Smooth muscle cell (in vitro differentiated cells): ENCODE measurements at regions not wholly inside any gene's neighbourhood (a gene's known extent, or its start where the extent isn't known, plus 50 kb on each side); places are given as distances from the start of the nearest gene placed in this dataset.
"Not testable (repeated sequence)": the region's sequence is repeated elsewhere in the genome, so short reads cannot be mapped to it uniquely, and the experiment has no call there.

Experiments used
- DNase-seq: peaks from one replicate; lab custom pipeline; 2025; ENCODE audit not compliant: unreplicated experiment; lab: John Stamatoyannopoulos, UW
- H2AFZ ChIP-seq: fragments of 200-600 bp; sonication (generic); 2 replicates; pipeline ENCODE4 v1.6.0; 2016; ENCODE audit warnings: antibody characterized with exemption, low read depth, mild to moderate bottlenecking
- H3F3A ChIP-seq: fragments of 200-600 bp; sonication (generic); 2 replicates; pipeline ENCODE4 v1.6.0; 2017; ENCODE audit warnings: antibody characterized with exemption, low read depth
- H3K27ac ChIP-seq: fragments of 200-600 bp; sonication (generic); 2 replicates; pipeline ENCODE4 v1.5.1; 2016; ENCODE audit warnings: low read depth, mild to moderate bottlenecking
- H3K27me3 ChIP-seq: fragments of 200-600 bp; sonication (generic); 2 replicates; pipeline ENCODE4 v1.6.1; 2016; ENCODE audit warnings: low read depth, mild to moderate bottlenecking
- H3K36me3 ChIP-seq: fragments of 200-600 bp; sonication (generic); 2 replicates; pipeline ENCODE4 v1.5.1; 2016; ENCODE audit warnings: low read depth
- H3K4me1 ChIP-seq: fragments of 200-600 bp; sonication (generic); 2 replicates; pipeline ENCODE4 v1.5.1; 2016; ENCODE audit warnings: low read depth
- H3K4me2 ChIP-seq: fragments of 200-600 bp; sonication (generic); 2 replicates; pipeline ENCODE4 v1.6.0; 2016; ENCODE audit warnings: mild to moderate bottlenecking
- H3K4me3 ChIP-seq: fragments of 200-600 bp; sonication (generic); 2 replicates; pipeline ENCODE4 v1.5.1; 2016; ENCODE audit warnings: mild to moderate bottlenecking
- H3K79me2 ChIP-seq: fragments of 200-600 bp; sonication (generic); 2 replicates; pipeline ENCODE4 v1.6.0; 2016; ENCODE audit warnings: low read depth, mild to moderate bottlenecking
- H3K9ac ChIP-seq: fragments of 200-600 bp; sonication (generic); 2 replicates; pipeline ENCODE4 v1.6.0; 2016; ENCODE audit warnings: low read depth
- H3K9me3 ChIP-seq: fragments of 200-600 bp; sonication (generic); replicated peaks from 2 replicates; pipeline ENCODE4 v1.5.1; 2016; ENCODE audit warnings: low read depth
- H4K20me1 ChIP-seq: fragments of 200-600 bp; sonication (generic); 2 replicates; pipeline ENCODE4 v1.6.0; 2016; ENCODE audit warnings: low read depth
- CTCF ChIP-seq: fragments of 200-600 bp; sonication (generic); IDR thresholded peaks from 2 replicates; pipeline ENCODE4 v1.5.1; 2017; ENCODE audit warnings: borderline replicate concordance, mild to moderate bottlenecking, antibody characterized with exemption; ENCODE audit not compliant: insufficient read depth, poor library complexity, severe bottlenecking
- WGBS: methylation state at CpG from one replicate; pipeline ENCODE4 v1.1.7; 2016; ENCODE audit warnings: low lambda C conversion rate; 5-methylcytosine and 5-hydroxymethylcytosine counted together

- no peak for TF ChIP-seq CTCF
- Histone ChIP-seq H3K36me3 (no peaks in the 10 kb centered on the region), H2AFZ (no peak overlapping the region), H3K27me3 (no peaks in the 10 kb centered on the region), H3F3A (no peaks in the 10 kb centered on the region), H3K4me1 (no peaks in the 10 kb centered on the region), H3K9me3 (no peaks in the 10 kb centered on the region), H3K79me2 (no peaks in the 10 kb centered on the region), H3K9ac (no peak overlapping the region), H3K27ac (no peak overlapping the region), H3K4me2 (no peak overlapping the region), H4K20me1 (no peaks in the 10 kb centered on the region), H3K4me3 (no peak overlapping the region)
- WGBS = 95% methylated on average over 2 of the region's 2 CpGs
- DNase-seq = no peak
Measured at GRCh38 chr4:28009541-28009940, 1148.9 kb downstream of the STIM2 start.

DNA sequence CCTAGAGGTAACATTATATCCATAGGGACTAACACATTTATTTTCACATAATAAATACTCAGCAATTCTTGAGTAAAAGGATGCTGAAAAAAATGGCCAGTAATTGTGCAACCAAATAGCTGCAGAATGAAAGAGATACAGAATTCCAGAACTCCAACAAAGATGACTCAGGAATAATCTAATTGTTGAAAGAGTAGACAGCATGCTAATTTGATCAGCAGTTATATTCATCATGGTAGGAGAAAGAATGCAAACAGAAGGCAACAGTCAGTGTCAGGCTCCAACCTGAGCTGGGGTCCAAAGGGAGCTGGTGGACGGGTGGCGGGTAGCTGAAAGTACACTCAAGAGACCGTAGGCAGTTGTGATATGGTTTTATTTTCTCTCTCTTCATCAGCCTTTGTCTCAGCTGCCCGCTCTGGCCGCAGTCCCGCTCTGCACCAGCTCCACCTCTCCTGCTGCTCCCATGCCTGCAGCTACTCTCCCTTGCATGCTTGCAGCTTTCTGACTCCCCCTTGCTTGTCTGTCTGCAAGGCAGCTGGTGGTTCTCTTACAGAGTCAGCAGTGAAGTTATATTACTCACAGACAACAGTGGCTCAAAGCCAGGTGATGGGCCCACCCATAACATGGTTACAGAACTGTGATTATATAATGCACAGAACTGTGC lies 1150.1 kb downstream of the STIM2 start:
- Histone ChIP-seq H2AFZ (no peak overlapping the region), H3F3A (no peaks in the 10 kb centered on the region), H3K36me3 (no peaks in the 10 kb centered on the region), H3K9me3 (no peaks in the 10 kb centered on the region), H3K4me3 (no peak overlapping the region), H3K4me2 (no peak overlapping the region), H3K27me3 (no peaks in the 10 kb centered on the region), H3K79me2 (no peaks in the 10 kb centered on the region), H3K27ac (no peak overlapping the region), H3K9ac (no peak overlapping the region), H4K20me1 (no peaks in the 10 kb centered on the region), H3K4me1 (no peaks in the 10 kb centered on the region)
- DNase-seq = no peak
- WGBS = 92% methylated on average over 6 of the region's 6 CpGs
- TF ChIP-seq CTCF = no peak

- no peak overlapping the region for H3K27ac ChIP-seq
- H4K20me1 ChIP-seq = no peaks in the 10 kb centered on the region
- H3K9me3 ChIP-seq = no peaks in the 10 kb centered on the region
- no peaks in the 10 kb centered on the region for H3K79me2 ChIP-seq
- H3K36me3 ChIP-seq = no peaks in the 10 kb centered on the region
- H3K4me1 ChIP-seq = no peaks in the 10 kb centered on the region
- WGBS = 82% methylated on average over 4 of the region's 4 CpGs
- H3K4me2 ChIP-seq = no peak overlapping the region
- no peaks in the 10 kb centered on the region for H3K27me3 ChIP-seq
- TF ChIP-seq CTCF = no peak
- no peak overlapping the region for H3K9ac ChIP-seq
- H2AFZ ChIP-seq = no peak overlapping the region
- no peaks in the 10 kb centered on the region for H3F3A ChIP-seq
- no peak for DNase-seq
- no peak overlapping the region for H3K4me3 ChIP-seq
Measured at GRCh38 chr4:28014469-28014868, 1153.8 kb downstream of the STIM2 start.

- Histone ChIP-seq H2AFZ (no peak overlapping the region), H3K9ac (no peak overlapping the region), H3K4me2 (no peak overlapping the region), H3K27me3 (no peaks in the 10 kb centered on the region), H3K36me3 (no peaks in the 10 kb centered on the region), H3K79me2 (no peaks in the 10 kb centered on the region), H3K27ac (no peak overlapping the region), H3K4me1 (no peaks in the 10 kb centered on the region), H4K20me1 (no peaks in the 10 kb centered on the region), H3F3A (no peaks in the 10 kb centered on the region), H3K9me3 (no peaks in the 10 kb centered on the region), H3K4me3 (no peak overlapping the region)
- no peak for TF ChIP-seq CTCF
- WGBS = 71% methylated on average over 2 of the region's 2 CpGs
- no peak for DNase-seq
Measured at GRCh38 chr4:28015996-28016395, 1155.4 kb downstream of the STIM2 start.

GRCh38 chr4:28038253-28038652 lies 1177.6 kb downstream of the STIM2 start:
- not testable (repeated sequence) for H3F3A ChIP-seq, DNase-seq, H3K79me2 ChIP-seq, H2AFZ ChIP-seq, H3K4me1 ChIP-seq, H3K36me3 ChIP-seq, H4K20me1 ChIP-seq, H3K4me3 ChIP-seq, H3K9ac ChIP-seq, H3K27ac ChIP-seq, H3K27me3 ChIP-seq, H3K9me3 ChIP-seq, H3K4me2 ChIP-seq
- 65% methylated on average over 6 of the region's 6 CpGs for WGBS
